SK-N-SH (cell line): ENCODE measurements at regions not wholly inside any gene's neighbourhood (a gene's known extent, or its start where the extent isn't known, plus 50 kb on each side); places are given as distances from the start of the nearest gene placed in this dataset.
"Not testable (repeated sequence)": the region's sequence is repeated elsewhere in the genome, so short reads cannot be mapped to it uniquely, and the experiment has no call there.

Source experiments
- CTCF ChIA-PET: fragments of 300-600, 350-600 bp; formaldehyde crosslinking; extraction: SDS; loops from one replicate; lab custom pipeline; 2021; lab: Yijun Ruan, JAX
- POLR2A ChIA-PET: fragments of 350-600 bp; sonication (Branson Sonifier 250); formaldehyde crosslinking; extraction: SDS; loops from one replicate; lab custom pipeline; 2020; ENCODE audit warnings: antibody characterized with exemption, inconsistent platforms; lab: Yijun Ruan, JAX
- DNase-seq: peaks from one replicate; pipeline ENCODE4 v3.0.0; 2012
- H2AFZ ChIP-seq: fragments of 200-600 bp; sonication (generic); 2 replicates; pipeline ENCODE4 v1.8.1; 2016; ENCODE audit warnings: antibody characterized with exemption, mild to moderate bottlenecking, low read depth
- H3F3A ChIP-seq: fragments of 200-600 bp; sonication (generic); replicated peaks from 2 replicates; pipeline ENCODE3; 2016; ENCODE audit warnings: antibody characterized with exemption, mild to moderate bottlenecking; ENCODE audit not compliant: insufficient read depth
- H3K27ac ChIP-seq, 2 experiments: fragments of 200-500 bp in 1 of 2; fragments of 200-600 bp in 1 of 2; sonication (Bioruptor generic) in 1 of 2; sonication (generic), shearing (Covaris generic) in 1 of 2; 2 replicates each; pipeline versions ENCODE4 v1.5.1 to v1.6.1; 2014 to 2016; ENCODE audit warnings: low read depth in 2 of 2, inconsistent platforms in 1 of 2, low read length in 1 of 2, mild to moderate bottlenecking in 1 of 2, mixed read lengths in 1 of 2
- H3K27me3 ChIP-seq: fragments of 200-600 bp; sonication (generic), shearing (Covaris generic); 2 replicates; pipeline ENCODE4 v1.6.1; 2016; ENCODE audit warnings: mixed run types; ENCODE audit not compliant: insufficient read depth
- H3K36me3 ChIP-seq, 2 experiments: fragments of 200-500 bp in 1 of 2; fragments of 200-600 bp in 1 of 2; sonication (Bioruptor generic) in 1 of 2; sonication (generic) in 1 of 2; replicated peaks in 1 of 2; 2 replicates each; pipeline versions ENCODE3 to v1.5.1; 2014 to 2016; ENCODE audit warnings: low read length in 1 of 2, mild to moderate bottlenecking in 1 of 2; ENCODE audit not compliant: insufficient read depth in 2 of 2, control insufficient read depth in 1 of 2
- H3K4me1 ChIP-seq, 2 experiments: fragments of 200-500 bp in 1 of 2; fragments of 200-600 bp in 1 of 2; sonication (Bioruptor generic) in 1 of 2; sonication (generic), shearing (Covaris generic) in 1 of 2; 2 replicates each; pipeline versions ENCODE4 v1.5.1 to v1.6.1; 2014 to 2016; ENCODE audit warnings: low read depth in 1 of 2, low read length in 1 of 2, mixed run types in 1 of 2; ENCODE audit not compliant: insufficient read depth in 2 of 2, control insufficient read depth in 1 of 2
- H3K4me2 ChIP-seq: fragments of 200-600 bp; sonication (generic), shearing (Covaris generic); 2 replicates; pipeline ENCODE4 v1.6.1; 2017; ENCODE audit warnings: mixed run types
- H3K4me3 ChIP-seq, 2 experiments: fragments of 200-500 bp in 1 of 2; fragments of 200-600 bp in 1 of 2; sonication (Bioruptor generic) in 1 of 2; sonication (generic), shearing (Covaris generic) in 1 of 2; 2 replicates each; pipeline versions ENCODE4 v1.5.1 to v1.8.1; 2014 to 2016; ENCODE audit warnings: low read depth in 2 of 2, inconsistent platforms in 1 of 2, low read length in 1 of 2, mild to moderate bottlenecking in 1 of 2, mixed read lengths in 1 of 2, moderate library complexity in 1 of 2
- H3K79me2 ChIP-seq: fragments of 200-600 bp; sonication (generic); 2 replicates; pipeline ENCODE4 v1.8.1; 2017; ENCODE audit warnings: mild to moderate bottlenecking; ENCODE audit not compliant: insufficient read depth
- H3K9ac ChIP-seq: fragments of 200-600 bp; sonication (generic); 2 replicates; pipeline ENCODE4 v1.6.1; 2017; ENCODE audit warnings: mixed run types
- H3K9me2 ChIP-seq: fragments of 200-600 bp; sonication (generic); 2 replicates; pipeline ENCODE4 v1.6.1; 2017; ENCODE audit warnings: mixed run types
- H3K9me3 ChIP-seq: fragments of 200-600 bp; sonication (generic); 2 replicates; pipeline ENCODE4 v1.6.1; 2017; ENCODE audit warnings: mixed run types, mild to moderate bottlenecking, moderate library complexity
- H4K20me1 ChIP-seq: fragments of 200-600 bp; sonication (generic); 2 replicates; pipeline ENCODE4 v1.6.1; 2017; ENCODE audit warnings: mild to moderate bottlenecking, mixed run types; ENCODE audit not compliant: insufficient read depth
- CHD2 ChIP-seq: fragments of 150-350 bp; IDR thresholded peaks from 2 replicates; pipeline ENCODE4 v1.6.1; 2018; ENCODE audit warnings: low read length; ENCODE audit not compliant: partially characterized antibody
- ELF1 ChIP-seq: IDR thresholded peaks from 2 replicates; pipeline ENCODE4 v1.4.0; 2012
- EZH2phosphoT487 ChIP-seq: fragments of 200-600 bp; sonication (generic); IDR thresholded peaks from 2 replicates; pipeline ENCODE4 v1.6.1; 2017; ENCODE audit warnings: low read depth, mixed run types, mild to moderate bottlenecking, antibody characterized with exemption, moderate library complexity, borderline replicate concordance
- FOSL2 ChIP-seq: IDR thresholded peaks from 2 replicates; pipeline ENCODE4 v1.4.0; 2012; ENCODE audit warnings: low read depth, mild to moderate bottlenecking, moderate library complexity, borderline replicate concordance
- FOXJ3 ChIP-seq: sonication (generic); formaldehyde crosslinking; IDR thresholded peaks from 2 replicates; pipeline ENCODE4 v1.5.1; 2020; ENCODE audit warnings: mild to moderate bottlenecking, missing genetic modification reagents
- GATA2 ChIP-seq: sonication (generic); formaldehyde crosslinking; IDR thresholded peaks from 2 replicates; pipeline ENCODE4 v1.5.0; 2020; ENCODE audit warnings: mild to moderate bottlenecking, missing genetic modification reagents
- NFIC ChIP-seq: IDR thresholded peaks from 2 replicates; pipeline ENCODE4 v1.4.0; 2012; ENCODE audit warnings: borderline replicate concordance
- RAD21 ChIP-seq: IDR thresholded peaks from 2 replicates; pipeline ENCODE4 v1.6.1; 2012; ENCODE audit warnings: mild to moderate bottlenecking, low read length
- RXRA ChIP-seq: IDR thresholded peaks from 2 replicates; pipeline ENCODE4 v1.4.0; 2012; ENCODE audit warnings: low read depth, mild to moderate bottlenecking, borderline replicate concordance
- SIN3A ChIP-seq: IDR thresholded peaks from 2 replicates; pipeline ENCODE4 v1.6.1; 2012; ENCODE audit warnings: low read depth, mild to moderate bottlenecking, low read length, moderate library complexity, borderline replicate concordance
- YY1 ChIP-seq: IDR thresholded peaks from 2 replicates; pipeline ENCODE4 v1.4.0; 2012; ENCODE audit warnings: low read depth, mild to moderate bottlenecking
- WGBS: methylation state at CpG from one replicate; pipeline ENCODE4 v1.1.6; 2017; ENCODE audit warnings: low lambda C conversion rate; 5-methylcytosine and 5-hydroxymethylcytosine counted together
- TF ChIP-seq, protein P1 (sequence below): fragments of 150-350 bp; IDR thresholded peaks from 2 replicates; pipeline ENCODE4 v1.6.1; 2017; ENCODE audit warnings: antibody characterized with exemption, low read length, low read depth, borderline replicate concordance

DNA sequence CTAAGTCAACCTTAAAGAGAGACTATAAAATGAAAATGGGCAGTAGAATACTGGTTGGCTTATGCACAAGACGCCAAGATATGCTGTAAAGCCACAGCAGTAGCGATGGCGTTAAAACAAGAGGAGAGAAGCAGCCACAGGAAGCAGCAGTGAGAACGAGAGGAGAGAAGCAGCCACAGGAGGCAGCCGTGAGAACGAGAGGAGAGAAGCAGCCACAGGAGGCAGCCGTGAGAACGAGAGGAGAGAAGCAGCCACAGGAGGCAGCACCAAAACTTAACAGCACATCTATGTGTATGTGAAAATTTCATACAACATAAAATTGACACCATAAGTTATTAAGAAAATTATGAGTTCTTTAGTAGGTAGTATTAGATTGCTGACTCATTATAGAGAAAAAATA lies 2318.6 kb upstream of the ACO1 start:
- no peaks in the 10 kb centered on the region for H3K79me2 ChIP-seq
- no peaks in the 10 kb centered on the region for H3K4me1 ChIP-seq
- no peak overlapping the region for H3K9ac ChIP-seq
- ChIA-PET CTCF (no interaction called here), POLR2A (no interaction called here)
- no peaks in the 10 kb centered on the region for H3K9me3 ChIP-seq
- no peaks in the 10 kb centered on the region for H4K20me1 ChIP-seq
- no peaks in the 10 kb centered on the region for H3F3A ChIP-seq
- no peaks in the 10 kb centered on the region for H3K27me3 ChIP-seq
- no peaks in the 10 kb centered on the region for H3K9me2 ChIP-seq
- 79% methylated on average over 8 of the region's 8 CpGs for WGBS
- no peak for DNase-seq
- no peak for TF ChIP-seq YY1
- TF ChIP-seq RXRA = no peak
- no peak for TF ChIP-seq FOXJ3
- no peak for TF ChIP-seq RAD21
- no peak for TF ChIP-seq NFIC
- no peak for TF ChIP-seq ELF1
- TF ChIP-seq, all 33 proteins: peak for 0
- Histone ChIP-seq H3K4me2 (no peak overlapping the region), H3K27ac (no peak overlapping the region), H2AFZ (no peak overlapping the region), H3K4me3 (no peak overlapping the region), H3K36me3 (no peaks in the 10 kb centered on the region)

DNA sequence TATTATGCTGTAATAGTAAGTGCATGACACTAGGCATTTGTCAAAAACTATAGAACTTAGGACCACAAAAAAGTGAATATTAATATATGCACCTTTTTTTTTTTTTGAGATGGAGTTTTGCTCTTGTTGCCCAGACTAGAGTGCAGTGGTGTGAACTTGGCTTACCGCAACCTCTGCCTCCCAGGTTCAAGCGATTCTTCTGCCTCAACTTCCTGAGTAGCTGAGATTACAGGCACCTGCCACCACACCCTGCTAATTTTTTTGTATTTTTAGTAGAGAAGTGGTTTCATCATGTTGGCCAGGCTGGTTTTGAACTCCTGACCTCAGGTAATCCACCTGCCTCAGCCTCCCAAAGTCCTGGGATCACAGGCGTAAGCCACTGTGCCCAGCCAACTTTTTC lies 2315.2 kb upstream of the ACO1 start:
- not testable (repeated sequence) for H3K9ac ChIP-seq
- 76% methylated on average over 3 of the region's 3 CpGs for WGBS

DNA sequence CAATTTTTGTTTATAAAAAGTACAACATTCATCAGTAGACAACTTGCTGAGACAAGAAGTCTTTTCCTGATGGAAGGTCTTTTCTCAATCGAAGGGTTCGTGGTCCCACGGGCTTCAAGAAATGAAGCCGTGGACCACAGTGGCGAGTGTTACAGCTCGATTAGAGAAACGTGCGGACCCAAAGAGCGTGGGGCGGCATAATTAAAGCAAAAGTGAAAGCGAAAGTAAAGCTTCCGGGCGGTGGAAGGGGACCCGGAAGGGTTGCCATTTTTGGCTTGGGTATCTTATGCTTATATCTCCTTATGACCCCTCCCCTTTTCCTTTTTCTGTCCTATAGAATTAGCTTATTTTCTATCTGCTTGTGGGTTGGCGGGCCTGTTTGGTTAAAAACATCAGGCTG lies 2309.4 kb upstream of the ACO1 start:
- TF ChIP-seq RAD21 = no peak

More for the DNA sequence above, 2315.2 kb upstream of the ACO1 start:
- H2AFZ ChIP-seq, H3K4me2 ChIP-seq, H3K4me1 ChIP-seq, DNase-seq, H3K4me3 ChIP-seq, CTCF ChIA-PET, POLR2A ChIA-PET, H3K27ac ChIP-seq, H3K36me3 ChIP-seq, H3K9me3 ChIP-seq, H4K20me1 ChIP-seq, H3K79me2 ChIP-seq, H3K9me2 ChIP-seq, H3K27me3 ChIP-seq, H3F3A ChIP-seq: not testable (repeated sequence)

DNA sequence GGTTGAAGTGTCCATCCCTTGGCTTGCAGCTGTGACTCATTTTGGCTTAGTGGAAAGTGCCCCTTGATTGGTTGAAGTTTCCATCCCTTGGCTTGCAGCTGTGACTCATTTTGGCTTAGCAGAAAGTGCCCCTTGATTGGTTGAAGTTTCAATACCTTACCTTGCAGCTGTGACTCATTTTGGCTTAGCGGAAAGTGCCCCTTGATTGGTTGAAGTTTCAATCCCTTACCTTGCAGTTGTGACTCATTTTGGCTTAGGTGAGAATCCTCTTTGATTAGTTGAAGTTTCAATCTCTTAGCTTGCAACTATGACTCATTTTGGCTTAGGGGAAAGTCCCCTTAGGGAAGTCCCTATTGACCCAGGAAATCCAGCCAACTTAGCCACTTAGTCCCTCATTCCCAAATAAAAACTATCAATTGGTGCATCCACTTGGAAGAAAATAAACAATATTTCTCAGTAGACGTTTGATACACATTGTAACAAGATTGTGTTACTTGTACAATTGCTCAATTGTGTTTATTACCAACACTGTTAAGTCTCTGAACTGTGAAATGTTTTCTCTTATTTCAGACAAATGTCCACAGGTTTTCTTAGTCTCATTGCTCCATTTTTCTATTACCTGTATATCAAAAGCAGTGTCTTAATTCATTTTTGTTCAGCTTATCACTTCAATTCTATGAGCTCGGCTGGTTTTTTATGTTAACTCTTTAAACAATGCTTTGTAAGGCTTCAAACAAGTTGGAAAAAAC lies 2308.8 kb upstream of the ACO1 start:
- Histone ChIP-seq H3K4me1 (no peaks in the 10 kb centered on the region), H3K4me2 (no peak overlapping the region), H3K27me3 (no peaks in the 10 kb centered on the region), H3K4me3 (no peak overlapping the region), H3K27ac (no peak overlapping the region), H3K9ac (no peak overlapping the region), H3K36me3 (no peaks in the 10 kb centered on the region), H2AFZ (no peak overlapping the region), H3F3A (no peaks in the 10 kb centered on the region), H3K79me2 (no peaks in the 10 kb centered on the region), H3K9me2 (no peaks in the 10 kb centered on the region), H4K20me1 (no peaks in the 10 kb centered on the region), H3K9me3 (no peaks in the 10 kb centered on the region)
- WGBS = 50% methylated on average over 3 of the region's 3 CpGs
- CTCF ChIA-PET = no interaction called here
- TF ChIP-seq, protein P1, sequence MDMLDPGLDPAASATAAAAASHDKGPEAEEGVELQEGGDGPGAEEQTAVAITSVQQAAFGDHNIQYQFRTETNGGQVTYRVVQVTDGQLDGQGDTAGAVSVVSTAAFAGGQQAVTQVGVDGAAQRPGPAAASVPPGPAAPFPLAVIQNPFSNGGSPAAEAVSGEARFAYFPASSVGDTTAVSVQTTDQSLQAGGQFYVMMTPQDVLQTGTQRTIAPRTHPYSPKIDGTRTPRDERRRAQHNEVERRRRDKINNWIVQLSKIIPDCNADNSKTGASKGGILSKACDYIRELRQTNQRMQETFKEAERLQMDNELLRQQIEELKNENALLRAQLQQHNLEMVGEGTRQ = no peak
- no peak for TF ChIP-seq GATA2 (CRISPR knock-in tag)
- TF ChIP-seq CHD2 = no peak
- TF ChIP-seq FOSL2 = peak; percentile 23; the same call in 1 of the 2 replicates
- no peak for TF ChIP-seq EZH2phosphoT487
- 0 out of 2 replicates have a peak, but pooled peaks have one; percentile 6 for TF ChIP-seq NFIC
- no peak for TF ChIP-seq SIN3A
- DNase-seq = no peak
- POLR2A ChIA-PET = no interaction called here

More for the DNA sequence above, 2309.4 kb upstream of the ACO1 start:
- no peak overlapping the region for H3K27ac ChIP-seq
- H3K4me3 ChIP-seq = no peak overlapping the region
- CTCF ChIA-PET = interaction anchor here (0.6 kb wide), 1 partner anchor 887 kb away, joined by 3 read pairs; no protein-coding TSS in a partner anchor
- DNase-seq = no peak
- WGBS = 84% methylated on average over 15 of the region's 15 CpGs
- H3F3A ChIP-seq = no peaks in the 10 kb centered on the region
- no peak overlapping the region for H3K4me2 ChIP-seq
- no peaks in the 10 kb centered on the region for H3K9me3 ChIP-seq
- POLR2A ChIA-PET = no interaction called here
- H3K79me2 ChIP-seq = no peaks in the 10 kb centered on the region
- no peaks in the 10 kb centered on the region for H3K4me1 ChIP-seq
- no peak overlapping the region for H3K9ac ChIP-seq
- no peaks in the 10 kb centered on the region for H4K20me1 ChIP-seq
- no peak overlapping the region for H2AFZ ChIP-seq
- no peaks in the 10 kb centered on the region for H3K36me3 ChIP-seq
- no peaks in the 10 kb centered on the region for H3K9me2 ChIP-seq
- H3K27me3 ChIP-seq = no peaks in the 10 kb centered on the region
